NCI-H2171 treated with DMSO at 0.1 percent for 48 hours (cell line): ENCODE measurements at regions not wholly inside any gene's neighbourhood (a gene's known extent, or its start where the extent isn't known, plus 50 kb on each side); places are given as distances from the start of the nearest gene placed in this dataset.

ENCODE experiments used
- DNase-seq: peaks from one replicate; lab custom pipeline; 2025; lab: John Stamatoyannopoulos, UW

DNA sequence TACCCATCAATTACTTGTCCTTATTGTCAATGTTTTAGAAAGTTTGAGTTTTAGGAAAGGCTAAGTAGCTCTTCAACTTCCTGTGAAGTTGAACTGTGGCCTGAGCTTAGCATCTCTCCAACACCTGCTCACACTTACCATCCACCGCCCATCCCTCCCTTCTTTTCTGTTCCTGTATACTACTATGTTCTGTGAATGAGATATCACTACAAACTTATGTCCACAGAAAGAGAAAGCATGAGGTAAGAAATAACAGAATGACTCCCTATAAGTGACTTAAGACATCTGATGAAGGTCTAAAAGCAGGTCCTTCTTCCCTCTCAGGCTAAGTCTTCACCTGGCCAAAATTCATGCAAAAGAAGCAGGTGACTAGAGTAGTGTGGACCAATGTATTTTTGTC lies 246.3 kb upstream of the PREP start:
- DNase-seq: no peak

- peak; percentile 90 for DNase-seq
Measured at GRCh38 chr6:105648276-105648675, 245.4 kb upstream of the PREP start.

GRCh38 chr6:105646391-105646867 lies 243.5 kb upstream of the PREP start:
- DNase-seq: no peak

DNA sequence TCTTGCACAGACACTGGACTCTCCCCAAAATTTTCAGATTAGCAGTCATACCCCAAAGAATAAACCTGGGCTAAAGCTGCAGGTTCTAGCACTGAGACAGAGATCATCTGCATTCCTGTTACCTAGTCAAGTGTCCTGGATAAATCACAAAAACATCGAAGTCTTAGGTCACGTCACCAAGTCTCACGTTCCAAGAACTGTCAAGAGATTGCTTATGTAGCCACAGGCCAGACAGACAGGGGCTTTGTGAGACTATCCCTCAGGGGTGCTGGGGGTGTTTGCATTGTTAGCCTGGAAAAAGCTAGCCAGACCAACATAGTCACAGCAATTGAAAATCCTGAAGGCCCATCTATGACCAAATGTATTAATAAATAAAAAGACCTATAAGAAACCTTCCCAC lies 243.1 kb upstream of the PREP start:
- DNase-seq: no peak

DNA sequence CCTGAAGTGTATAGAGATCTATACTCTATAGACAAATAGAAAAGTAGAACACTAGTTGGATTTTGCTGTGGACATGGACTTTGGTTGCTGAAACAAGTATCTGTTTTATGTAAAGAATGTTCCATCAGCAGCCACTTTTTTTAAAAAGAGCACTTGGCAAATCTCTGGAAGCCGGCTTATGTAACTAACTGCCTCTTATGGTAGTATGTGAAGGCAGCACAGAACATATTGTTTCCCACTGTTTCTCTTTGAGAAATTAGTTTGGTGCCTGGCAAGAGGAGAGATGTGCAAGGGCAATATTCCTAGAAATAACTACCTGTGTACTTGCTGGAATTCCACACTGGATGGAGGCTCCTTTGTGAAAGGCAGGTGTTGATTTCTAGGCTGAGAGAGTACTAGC lies 242.3 kb upstream of the PREP start:
- DNase-seq: no peak

DNA sequence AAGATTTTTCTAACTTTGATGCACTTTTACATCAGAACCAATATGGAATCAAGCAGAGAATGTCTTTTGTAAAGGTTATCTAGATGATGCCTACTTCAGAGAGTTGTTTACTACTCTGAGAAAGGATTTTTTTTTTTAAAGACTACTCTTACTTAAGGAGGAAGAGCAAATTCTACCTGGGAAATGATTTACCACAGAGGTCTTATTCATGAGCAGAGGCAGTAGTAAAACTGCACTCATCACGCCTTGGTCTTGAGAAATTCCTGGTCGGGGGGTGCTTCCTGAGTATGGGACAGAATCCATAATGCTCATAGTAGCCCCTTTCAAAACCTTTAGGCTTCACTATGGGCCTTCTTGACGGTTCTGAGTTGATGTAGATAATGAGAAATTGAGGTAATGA lies 241.8 kb upstream of the PREP start:
- no peak for DNase-seq

DNA sequence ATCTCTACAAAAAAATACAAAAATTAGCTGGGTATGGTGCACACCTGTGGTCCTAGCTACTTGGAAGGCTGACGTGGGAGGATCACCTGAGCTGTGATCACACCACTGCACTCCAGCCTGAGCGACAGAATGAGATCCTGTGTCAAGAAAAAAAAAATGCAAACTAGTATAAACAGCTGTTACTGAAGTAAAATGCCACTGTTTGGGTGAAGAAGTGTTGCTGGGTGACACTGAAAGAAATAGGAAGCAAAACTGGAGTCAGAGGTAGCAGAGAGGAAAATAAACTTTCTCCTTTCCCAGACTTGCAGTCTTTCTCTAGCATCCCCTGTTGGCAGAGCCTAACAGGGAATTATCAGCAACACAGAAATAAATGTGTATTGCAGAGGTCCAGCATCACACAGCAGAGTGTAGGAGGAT lies 241.2 kb upstream of the PREP start:
- peak; percentile 80 for DNase-seq

DNA sequence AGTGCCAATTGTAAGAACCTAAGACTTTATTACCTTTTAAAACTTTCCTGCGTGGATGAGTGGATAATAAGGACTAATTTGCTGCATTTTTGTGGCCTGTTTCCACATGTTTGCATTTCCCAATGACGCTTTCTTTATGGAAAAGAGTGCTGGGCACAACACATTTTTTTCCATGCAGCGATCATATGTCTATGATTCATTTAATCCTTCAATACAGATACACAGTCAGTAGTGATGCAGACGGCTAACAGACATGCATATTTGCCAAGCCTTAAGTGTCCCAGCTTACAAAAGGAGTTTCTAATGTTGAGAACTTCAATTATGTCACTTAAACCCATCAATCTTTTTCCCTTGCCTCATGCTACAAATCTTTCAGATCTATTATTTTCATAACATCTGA lies 239.8 kb upstream of the PREP start:
- DNase-seq: peak; percentile 28

DNA sequence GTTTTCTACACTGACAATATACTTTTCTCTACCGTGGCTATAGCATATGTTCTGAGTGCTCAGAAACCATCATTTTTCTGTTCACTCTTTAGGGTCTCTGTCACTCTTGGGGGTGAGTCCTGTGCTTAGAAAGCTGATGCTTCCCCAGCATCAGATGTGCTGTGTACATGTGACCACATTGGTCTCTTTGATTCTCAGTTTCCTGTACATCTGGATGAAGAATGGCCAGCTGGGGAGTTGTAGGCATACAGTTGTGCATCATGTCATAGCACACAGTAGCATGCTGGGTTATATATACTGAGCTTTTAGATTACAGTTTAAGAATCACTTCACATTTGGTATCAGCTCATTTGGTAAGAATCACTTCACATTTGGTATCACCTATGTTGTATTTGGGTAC lies 238.6 kb upstream of the PREP start:
- no peak for DNase-seq

- no peak for DNase-seq
Measured at GRCh38 chr6:105639124-105639523, 236.2 kb upstream of the PREP start.

GRCh38 chr6:105633814-105634213 lies 230.9 kb upstream of the PREP start:
- no peak for DNase-seq

DNA sequence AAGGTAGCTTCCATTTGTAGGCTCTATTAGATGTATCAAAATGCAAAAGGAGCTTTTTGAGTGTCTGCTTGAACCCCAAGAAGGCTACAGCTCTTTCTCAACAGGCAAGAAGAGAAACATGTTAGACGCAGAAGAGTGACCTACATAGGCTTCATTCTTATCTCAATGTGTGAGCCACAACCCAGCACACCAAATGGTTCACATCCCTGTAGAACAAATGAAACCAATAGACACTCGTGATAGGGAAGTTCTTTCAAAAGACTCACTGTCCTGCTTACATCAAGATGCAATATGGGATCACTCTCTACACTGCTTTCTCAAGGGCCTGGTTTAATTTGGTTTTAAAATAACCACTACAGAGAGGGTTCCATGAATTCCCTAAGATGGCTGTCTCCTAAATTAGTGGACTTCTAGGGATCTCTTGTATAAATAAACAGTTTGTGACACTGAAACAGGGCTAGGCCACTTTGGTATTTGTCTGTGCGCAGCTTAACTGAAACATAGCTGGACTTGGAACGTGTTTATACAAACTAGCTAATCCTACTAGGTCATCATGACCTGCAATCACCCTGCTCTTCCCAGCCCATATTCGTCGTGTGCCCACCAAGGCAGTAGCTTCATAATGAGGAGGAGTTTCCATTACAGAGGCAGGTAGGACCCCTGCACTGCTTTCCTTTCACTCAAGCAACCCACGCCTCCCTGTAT lies 225.4 kb upstream of the PREP start:
- DNase-seq: no peak

- DNase-seq: no peak
Measured at GRCh38 chr6:105626295-105627158, 223.6 kb upstream of the PREP start.

DNA sequence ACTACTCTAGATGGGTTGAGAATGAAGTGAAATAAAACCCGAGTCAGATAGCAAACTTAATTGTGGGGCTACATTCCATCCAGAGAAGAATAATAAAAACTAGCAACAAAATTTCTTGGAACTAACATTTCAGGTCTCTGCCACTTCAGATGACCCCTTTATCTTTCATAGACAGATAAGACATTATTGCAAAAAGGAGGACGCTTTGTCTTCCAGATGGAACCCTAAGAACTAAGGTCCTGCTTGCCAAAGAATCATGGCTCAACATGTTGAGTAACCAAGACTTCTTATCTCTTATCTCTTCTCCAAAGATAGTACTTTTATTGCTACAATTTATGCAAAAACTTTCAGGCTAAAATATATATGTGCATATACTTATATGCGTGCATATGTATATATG lies 221.1 kb upstream of the PREP start:
- DNase-seq: no peak

- DNase-seq: no peak
Measured at GRCh38 chr6:105622226-105622625, 219.3 kb upstream of the PREP start.

GRCh38 chr6:105621564-105622175 lies 218.8 kb upstream of the PREP start:
- DNase-seq: no peak

DNA sequence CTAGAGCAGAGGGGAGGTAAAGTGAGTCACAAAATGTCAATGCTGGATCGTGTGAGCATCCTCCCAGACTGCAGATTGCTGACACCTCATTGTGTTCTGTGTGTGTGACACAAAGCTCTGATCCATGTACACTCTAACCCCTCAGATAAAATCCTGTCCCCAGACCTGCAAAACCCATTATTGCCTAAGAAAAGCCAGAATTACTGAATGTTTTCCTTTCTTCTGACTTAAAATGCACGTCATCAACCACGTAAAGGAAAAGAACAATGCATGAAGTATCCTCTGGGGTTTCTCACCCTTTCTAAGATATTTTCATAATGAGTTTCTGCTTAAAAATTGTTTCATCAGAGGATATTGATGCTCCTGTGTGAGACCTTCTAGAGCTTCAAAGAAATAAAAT lies 218.0 kb upstream of the PREP start:
- no peak for DNase-seq

- DNase-seq: no peak
Measured at GRCh38 chr6:105619971-105620741, 217.3 kb upstream of the PREP start.

GRCh38 chr6:105618247-105618646 lies 215.4 kb upstream of the PREP start:
- no peak for DNase-seq

DNA sequence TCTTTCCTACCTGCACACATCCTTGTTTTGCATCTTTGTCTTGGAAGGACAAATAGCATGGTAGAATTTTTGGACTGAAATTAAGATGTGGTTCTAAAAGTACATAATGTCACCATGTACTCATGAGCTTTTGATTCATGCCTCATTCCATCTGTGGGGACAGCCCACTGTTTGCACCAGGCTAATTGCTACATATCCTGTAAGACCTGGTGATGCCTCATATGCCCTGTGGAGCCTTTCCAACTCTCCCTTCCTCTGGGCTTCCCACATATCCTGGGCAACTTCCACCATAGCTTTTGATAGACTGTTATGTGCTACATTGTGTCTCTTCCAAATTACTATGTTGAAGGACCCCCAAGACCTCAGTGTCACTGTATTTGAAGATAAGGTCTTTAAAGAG lies 213.6 kb upstream of the PREP start:
- DNase-seq: no peak

- no peak for DNase-seq
Measured at GRCh38 chr6:105611606-105612005, 208.7 kb upstream of the PREP start.

GRCh38 chr6:105609375-105609991 lies 206.6 kb upstream of the PREP start:
- no peak for DNase-seq
